ENCODE measurements at regions not wholly inside any gene's neighbourhood (a gene's known extent, or its start where the extent isn't known, plus 50 kb on each side); places are given as distances from the start of the nearest gene placed in this dataset.

GRCh38 chr16:49130397-49130796, 151.2 kb downstream of the CBLN1 start:
- CTCF ChIA-PET: interaction anchor here (2.4 kb wide), 1 partner anchor 9 kb away, joined by 7 read pairs; no protein-coding TSS in a partner anchor
- POLR2A ChIA-PET: no interaction called here
- TF ChIP-seq, protein P1, sequence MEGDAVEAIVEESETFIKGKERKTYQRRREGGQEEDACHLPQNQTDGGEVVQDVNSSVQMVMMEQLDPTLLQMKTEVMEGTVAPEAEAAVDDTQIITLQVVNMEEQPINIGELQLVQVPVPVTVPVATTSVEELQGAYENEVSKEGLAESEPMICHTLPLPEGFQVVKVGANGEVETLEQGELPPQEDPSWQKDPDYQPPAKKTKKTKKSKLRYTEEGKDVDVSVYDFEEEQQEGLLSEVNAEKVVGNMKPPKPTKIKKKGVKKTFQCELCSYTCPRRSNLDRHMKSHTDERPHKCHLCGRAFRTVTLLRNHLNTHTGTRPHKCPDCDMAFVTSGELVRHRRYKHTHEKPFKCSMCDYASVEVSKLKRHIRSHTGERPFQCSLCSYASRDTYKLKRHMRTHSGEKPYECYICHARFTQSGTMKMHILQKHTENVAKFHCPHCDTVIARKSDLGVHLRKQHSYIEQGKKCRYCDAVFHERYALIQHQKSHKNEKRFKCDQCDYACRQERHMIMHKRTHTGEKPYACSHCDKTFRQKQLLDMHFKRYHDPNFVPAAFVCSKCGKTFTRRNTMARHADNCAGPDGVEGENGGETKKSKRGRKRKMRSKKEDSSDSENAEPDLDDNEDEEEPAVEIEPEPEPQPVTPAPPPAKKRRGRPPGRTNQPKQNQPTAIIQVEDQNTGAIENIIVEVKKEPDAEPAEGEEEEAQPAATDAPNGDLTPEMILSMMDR (IDR thresholded peaks at IDR 0.05; ENCODE audit: control extremely low read depth, extremely low read depth, low read depth, missing control alignments): no peak
- no peak for DNase-seq (ENCODE audit: extremely low spot score)

DNA sequence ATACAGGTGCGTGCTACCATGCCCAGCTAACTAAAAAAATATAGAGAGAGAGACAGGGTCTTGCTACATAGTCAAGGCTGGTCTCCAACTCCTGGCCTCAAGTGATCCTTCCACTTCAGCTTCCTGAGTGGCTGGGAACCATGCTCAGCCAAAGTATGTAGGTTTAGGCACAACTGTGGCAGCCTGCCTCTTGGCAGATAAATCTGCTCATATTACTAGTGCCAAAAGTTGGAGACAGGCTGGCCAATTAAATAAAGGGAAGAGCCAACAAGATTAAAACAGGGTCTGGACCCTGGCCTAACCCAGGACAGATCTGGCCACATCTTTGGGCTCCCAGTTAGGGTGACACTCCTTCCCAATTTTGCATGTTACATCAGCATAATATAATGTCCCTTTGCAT, 151.7 kb downstream of the CBLN1 start:
- ChIA-PET POLR2A (no interaction called here), CTCF (interaction anchor here (2.4 kb wide), 1 partner anchor 9 kb away, joined by 7 read pairs; no protein-coding TSS in a partner anchor)
- DNase-seq (ENCODE audit: extremely low spot score): no peak
- TF ChIP-seq, protein P1 (IDR thresholded peaks at IDR 0.05; ENCODE audit: control extremely low read depth, extremely low read depth, low read depth, missing control alignments): no peak

- DNase-seq (ENCODE audit: extremely low spot score): no peak
- TF ChIP-seq, protein P1 (IDR thresholded peaks at IDR 0.05; ENCODE audit: control extremely low read depth, extremely low read depth, low read depth, missing control alignments): no peak
- CTCF ChIA-PET: no interaction called here
- POLR2A ChIA-PET: no interaction called here
Observed at GRCh38 chr16:49128740-49129139, 152.9 kb downstream of the CBLN1 start.

DNA sequence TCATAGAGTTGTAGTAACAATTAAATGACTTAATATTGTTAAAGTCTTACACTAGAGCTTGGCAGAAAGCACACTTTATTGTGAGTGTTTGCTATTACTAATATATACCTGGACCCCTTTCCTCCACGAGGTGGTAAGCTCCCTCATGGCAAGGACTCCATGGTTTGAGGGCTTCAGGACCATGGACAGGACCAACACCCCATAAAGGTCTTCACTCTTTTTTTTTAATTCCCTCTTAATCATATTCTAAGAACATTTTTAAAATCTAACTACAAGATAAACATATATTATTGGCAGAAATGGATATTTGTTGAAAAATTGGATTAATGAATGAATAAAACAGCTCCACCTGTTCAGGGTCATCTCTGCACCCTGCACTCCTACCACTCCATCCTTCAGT, 154.5 kb downstream of the CBLN1 start:
- CTCF ChIA-PET: interaction anchor here (0.7 kb wide), 1 partner anchor 11 kb away, joined by 3 read pairs; no protein-coding TSS in a partner anchor
- POLR2A ChIA-PET: no interaction called here
- DNase-seq (ENCODE audit: extremely low spot score): no peak
- TF ChIP-seq, protein P1 (IDR thresholded peaks at IDR 0.05; ENCODE audit: control extremely low read depth, extremely low read depth, low read depth, missing control alignments): no peak

DNA sequence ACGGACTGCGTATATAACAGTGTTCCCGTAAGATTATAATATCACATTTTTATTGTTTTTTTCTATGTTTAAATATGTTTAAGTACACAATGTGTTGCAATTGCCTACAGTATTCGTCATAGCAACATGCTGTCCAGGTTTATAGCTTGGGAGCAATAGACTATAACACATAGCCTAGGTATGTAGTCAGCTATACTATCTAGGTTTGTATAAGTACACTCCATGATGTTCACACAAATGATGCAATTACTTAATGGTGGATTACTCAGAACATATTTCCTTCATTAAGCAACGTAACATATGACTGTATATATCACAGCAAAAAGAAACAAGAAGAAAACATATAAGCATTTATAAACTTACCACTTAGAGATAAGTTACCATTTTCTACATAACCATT, 160.0 kb downstream of the CBLN1 start:
- TF ChIP-seq, protein P1 (IDR thresholded peaks at IDR 0.05; ENCODE audit: control extremely low read depth, extremely low read depth, low read depth, missing control alignments): no peak
- no peak for DNase-seq (ENCODE audit: extremely low spot score)
- ChIA-PET POLR2A (no interaction called here), CTCF (interaction anchor here (1.4 to 1.7 kb wide), 3 partner anchors 9 to 15 kb away, joined by 3 to 7 read pairs (median 3); no protein-coding TSS in a partner anchor)

DNA sequence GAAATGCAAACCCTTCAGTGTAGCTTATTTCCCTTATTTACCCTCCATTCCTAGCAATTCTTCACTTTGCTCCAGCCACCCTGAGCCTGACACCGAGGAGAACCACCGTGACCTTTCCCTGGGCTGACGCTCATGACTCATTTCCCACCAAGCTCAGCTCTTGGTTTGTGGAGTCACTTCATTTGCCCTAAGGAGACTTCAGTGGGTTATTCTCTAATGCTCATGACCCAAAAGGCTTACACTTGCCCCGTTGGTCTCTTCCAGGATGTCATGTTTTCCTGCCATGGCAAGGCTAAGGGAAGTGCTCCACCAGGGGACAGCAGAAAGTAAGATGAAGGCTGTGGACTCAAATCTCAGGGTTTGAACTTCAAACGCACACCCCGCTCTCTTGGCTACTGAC, 161.0 kb downstream of the CBLN1 start:
- no peak for DNase-seq (ENCODE audit: extremely low spot score)
- TF ChIP-seq, protein P1 (IDR thresholded peaks at IDR 0.05; ENCODE audit: control extremely low read depth, extremely low read depth, low read depth, missing control alignments): no peak
- ChIA-PET POLR2A (no interaction called here), CTCF (interaction anchor here (1.6 to 1.7 kb wide), 2 partner anchors 10 to 13 kb away, joined by 3 to 7 read pairs; no protein-coding TSS in a partner anchor)
